ENCODE measurements at regions not wholly inside any gene's neighbourhood (a gene's known extent, or its start where the extent isn't known, plus 50 kb on each side); places are given as distances from the start of the nearest gene placed in this dataset.

DNA sequence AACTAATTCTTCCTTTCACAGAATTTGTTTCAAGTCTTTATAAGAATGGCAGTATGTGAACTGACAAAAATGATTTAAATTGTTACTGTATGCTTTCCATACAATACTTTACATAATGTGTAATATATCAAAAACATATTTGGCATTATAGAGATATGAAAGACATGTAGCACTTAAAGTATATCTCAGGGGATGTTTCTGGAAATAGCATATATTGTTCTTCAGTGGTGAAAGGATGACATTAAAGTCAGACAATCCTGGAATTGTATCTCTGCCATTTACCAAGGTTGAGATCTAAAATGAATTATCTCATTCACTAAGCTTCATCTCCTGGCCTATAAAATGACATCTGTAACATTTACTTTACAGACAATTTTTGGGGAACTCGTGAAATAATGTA lies 358.4 kb upstream of the EPHA5 start:
- no peak for TF ChIP-seq SNAI2 (CRISPR knock-in tag; IDR thresholded peaks at IDR 0.05)
- TF ChIP-seq ZNF70 (CRISPR knock-in tag; IDR thresholded peaks at IDR 0.05): no peak
- no peak for TF ChIP-seq CREB5 (CRISPR knock-in tag; IDR thresholded peaks at IDR 0.05; ENCODE audit: low read depth)
- TF ChIP-seq TCF4 (CRISPR knock-in tag; IDR thresholded peaks at IDR 0.05; ENCODE audit: borderline replicate concordance): no peak
- no peak for TF ChIP-seq ISL1 (CRISPR knock-in tag; IDR thresholded peaks at IDR 0.05)
- no peak for TF ChIP-seq ZFP30 (CRISPR knock-in tag; IDR thresholded peaks at IDR 0.05)
- no peak for TF ChIP-seq ZFP3 (CRISPR knock-in tag; IDR thresholded peaks at IDR 0.05)
- TF ChIP-seq CSDC2 (CRISPR knock-in tag; IDR thresholded peaks at IDR 0.05): no peak
- TF ChIP-seq PPARA (CRISPR knock-in tag; IDR thresholded peaks at IDR 0.05; ENCODE audit: borderline replicate concordance): no peak
